ENCODE measurements at regions not wholly inside any gene's neighbourhood (a gene's known extent, or its start where the extent isn't known, plus 50 kb on each side); places are given as distances from the start of the nearest gene placed in this dataset.

- DNase-seq (no peak), ATAC-seq (ENCODE audit: insufficient read depth, low read depth) (no peak)
- Histone ChIP-seq H3K4me2 (ENCODE audit: insufficient read depth, low read length) (no peak overlapping the region), H3K36me3 (ENCODE audit: insufficient read depth, low read length) (peaks cover 23% of the 10 kb centered on the region), H3K4me3 (ENCODE audit: low read depth in 1 of 2, low read length in 2 of 2) (no peak overlapping the region), H3K9ac (ENCODE audit: low read depth, low read length) (no peak overlapping the region), H3K27ac (ENCODE audit: low read length) (no peak overlapping the region), H4K20me1 (ENCODE audit: insufficient read depth, low read length) (peaks cover 45% of the 10 kb centered on the region), H3K9me3 (ENCODE audit: insufficient read depth, low read length, severe bottlenecking) (no peaks in the 10 kb centered on the region), H3K27me3 (ENCODE audit: insufficient read depth, low read length, poor library complexity) (no peaks in the 10 kb centered on the region), H2AFZ (ENCODE audit: low read depth, low read length) (no peak overlapping the region), H3K4me1 (ENCODE audit: insufficient read depth, low read length) (no peaks in the 10 kb centered on the region), H3K79me2 (ENCODE audit: insufficient read depth, low read length) (peaks cover 99% of the 10 kb centered on the region)
- TF ChIP-seq EZH2 (IDR thresholded peaks at IDR 0.05; ENCODE audit: borderline replicate concordance, low read depth, low read length, severe bottlenecking) (no peak), CTCF (IDR thresholded peaks at IDR 0.05; ENCODE audit: borderline replicate concordance, extremely low read depth, low read length, poor library complexity, severe bottlenecking) (no peak)
Observed at GRCh38 chr9:110112792-110113191, 95.2 kb downstream of the C9orf152 start.

- ATAC-seq (ENCODE audit: insufficient read depth, low read depth) (no peak), DNase-seq (no peak)
- peaks cover 45% of the 10 kb centered on the region for H4K20me1 ChIP-seq (ENCODE audit: insufficient read depth, low read length)
- no peaks in the 10 kb centered on the region for H3K27me3 ChIP-seq (ENCODE audit: insufficient read depth, low read length, poor library complexity)
- H3K9me3 ChIP-seq (ENCODE audit: insufficient read depth, low read length, severe bottlenecking), result no peaks in the 10 kb centered on the region
- H3K4me3 ChIP-seq (ENCODE audit: low read depth in 1 of 2, low read length in 2 of 2), result no peak overlapping the region
- no peaks in the 10 kb centered on the region; the same call in 1 of the 2 replicates for H3K4me1 ChIP-seq (ENCODE audit: insufficient read depth, low read length)
- H2AFZ ChIP-seq (ENCODE audit: low read depth, low read length), result no peak overlapping the region
- H3K27ac ChIP-seq (ENCODE audit: low read length), result 0 out of 2 replicates have a peak overlapping the region, but pooled peaks have one; percentile 1
- no peak for TF ChIP-seq CTCF (IDR thresholded peaks at IDR 0.05; ENCODE audit: borderline replicate concordance, extremely low read depth, low read length, poor library complexity, severe bottlenecking)
- TF ChIP-seq EZH2 (IDR thresholded peaks at IDR 0.05; ENCODE audit: borderline replicate concordance, low read depth, low read length, severe bottlenecking), result no peak
- peaks cover 98% of the 10 kb centered on the region for H3K79me2 ChIP-seq (ENCODE audit: insufficient read depth, low read length)
- peaks cover 26% of the 10 kb centered on the region for H3K36me3 ChIP-seq (ENCODE audit: insufficient read depth, low read length)
- no peak overlapping the region for H3K9ac ChIP-seq (ENCODE audit: low read depth, low read length)
- H3K4me2 ChIP-seq (ENCODE audit: insufficient read depth, low read length), result no peak overlapping the region
Observed at GRCh38 chr9:110114086-110114858, 93.7 kb downstream of the C9orf152 start.

GRCh38 chr9:110114859-110115201 lies 93.1 kb downstream of the C9orf152 start:
- Histone ChIP-seq H3K4me1 (ENCODE audit: insufficient read depth, low read length) (no peaks in the 10 kb centered on the region; the same call in 1 of the 2 replicates), H3K79me2 (ENCODE audit: insufficient read depth, low read length) (peaks cover 98% of the 10 kb centered on the region), H3K9ac (ENCODE audit: low read depth, low read length) (no peak overlapping the region), H3K27ac (ENCODE audit: low read length) (0 out of 2 replicates have a peak overlapping the region, but pooled peaks have one; percentile 54), H2AFZ (ENCODE audit: low read depth, low read length) (no peak overlapping the region), H3K9me3 (ENCODE audit: insufficient read depth, low read length, severe bottlenecking) (no peaks in the 10 kb centered on the region), H3K27me3 (ENCODE audit: insufficient read depth, low read length, poor library complexity) (no peaks in the 10 kb centered on the region), H3K4me3 (ENCODE audit: low read depth in 1 of 2, low read length in 2 of 2) (no peak overlapping the region), H4K20me1 (ENCODE audit: insufficient read depth, low read length) (peaks cover 41% of the 10 kb centered on the region), H3K36me3 (ENCODE audit: insufficient read depth, low read length) (peaks cover 26% of the 10 kb centered on the region), H3K4me2 (ENCODE audit: insufficient read depth, low read length) (no peak overlapping the region)
- no peak for DNase-seq
- ATAC-seq (ENCODE audit: insufficient read depth, low read depth), result no peak
- TF ChIP-seq EZH2 (IDR thresholded peaks at IDR 0.05; ENCODE audit: borderline replicate concordance, low read depth, low read length, severe bottlenecking) (no peak), CTCF (IDR thresholded peaks at IDR 0.05; ENCODE audit: borderline replicate concordance, extremely low read depth, low read length, poor library complexity, severe bottlenecking) (no peak)

All from DND-41 (cell line).